ENCODE measurements at regions not wholly inside any gene's neighbourhood (a gene's known extent, or its start where the extent isn't known, plus 50 kb on each side); places are given as distances from the start of the nearest gene placed in this dataset.

DNA sequence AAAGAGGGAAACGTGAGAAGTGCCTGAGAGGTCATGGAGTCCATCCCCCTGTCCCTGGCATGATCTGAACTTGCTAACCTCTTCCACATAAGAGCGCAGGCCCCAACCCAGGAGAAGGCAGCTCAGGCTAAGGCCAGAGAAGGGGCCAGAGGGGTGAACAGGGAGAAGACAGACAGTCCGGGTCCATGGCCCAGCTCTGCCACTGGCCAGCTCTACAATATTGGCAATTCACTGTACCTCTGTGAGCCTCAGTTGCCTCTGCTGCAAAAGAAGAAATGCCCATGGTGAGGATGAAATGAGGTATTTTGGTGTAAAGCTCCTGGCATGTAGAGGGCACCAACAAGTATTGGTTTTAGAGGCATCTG lies 72.3 kb downstream of the CAMK2N1 start:
- no peak for DNase-seq (ENCODE audit: low spot score)
- no peak overlapping the region for H3K4me3 ChIP-seq
- no peaks in the 10 kb centered on the region for H3K36me3 ChIP-seq
- H3K27ac ChIP-seq, result no peak overlapping the region
- TF ChIP-seq, protein P1, sequence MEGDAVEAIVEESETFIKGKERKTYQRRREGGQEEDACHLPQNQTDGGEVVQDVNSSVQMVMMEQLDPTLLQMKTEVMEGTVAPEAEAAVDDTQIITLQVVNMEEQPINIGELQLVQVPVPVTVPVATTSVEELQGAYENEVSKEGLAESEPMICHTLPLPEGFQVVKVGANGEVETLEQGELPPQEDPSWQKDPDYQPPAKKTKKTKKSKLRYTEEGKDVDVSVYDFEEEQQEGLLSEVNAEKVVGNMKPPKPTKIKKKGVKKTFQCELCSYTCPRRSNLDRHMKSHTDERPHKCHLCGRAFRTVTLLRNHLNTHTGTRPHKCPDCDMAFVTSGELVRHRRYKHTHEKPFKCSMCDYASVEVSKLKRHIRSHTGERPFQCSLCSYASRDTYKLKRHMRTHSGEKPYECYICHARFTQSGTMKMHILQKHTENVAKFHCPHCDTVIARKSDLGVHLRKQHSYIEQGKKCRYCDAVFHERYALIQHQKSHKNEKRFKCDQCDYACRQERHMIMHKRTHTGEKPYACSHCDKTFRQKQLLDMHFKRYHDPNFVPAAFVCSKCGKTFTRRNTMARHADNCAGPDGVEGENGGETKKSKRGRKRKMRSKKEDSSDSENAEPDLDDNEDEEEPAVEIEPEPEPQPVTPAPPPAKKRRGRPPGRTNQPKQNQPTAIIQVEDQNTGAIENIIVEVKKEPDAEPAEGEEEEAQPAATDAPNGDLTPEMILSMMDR (IDR thresholded peaks at IDR 0.05), result no peak
- no peaks in the 10 kb centered on the region for H3K9me3 ChIP-seq
- no peaks in the 10 kb centered on the region for H3K4me1 ChIP-seq
- H3K27me3 ChIP-seq, result no peaks in the 10 kb centered on the region

- H3K4me3 ChIP-seq, result no peak overlapping the region
- H3K9me3 ChIP-seq, result no peaks in the 10 kb centered on the region
- no peak for DNase-seq (ENCODE audit: low spot score)
- H3K36me3 ChIP-seq, result no peaks in the 10 kb centered on the region
- H3K27me3 ChIP-seq, result no peaks in the 10 kb centered on the region
- no peaks in the 10 kb centered on the region for H3K4me1 ChIP-seq
- H3K27ac ChIP-seq, result no peak overlapping the region
- TF ChIP-seq, protein P1 (IDR thresholded peaks at IDR 0.05), result no peak
Measured at GRCh38 chr1:20413136-20413775, 72.8 kb downstream of the CAMK2N1 start.

- Histone ChIP-seq H3K36me3 (no peaks in the 10 kb centered on the region), H3K27me3 (no peaks in the 10 kb centered on the region), H3K9me3 (no peaks in the 10 kb centered on the region), H3K4me1 (no peaks in the 10 kb centered on the region), H3K27ac (no peak overlapping the region), H3K4me3 (no peak overlapping the region)
- no peak for DNase-seq (ENCODE audit: low spot score)
- TF ChIP-seq, protein P1 (IDR thresholded peaks at IDR 0.05), result no peak
Measured at GRCh38 chr1:20411196-20411980, 74.6 kb downstream of the CAMK2N1 start.

DNA sequence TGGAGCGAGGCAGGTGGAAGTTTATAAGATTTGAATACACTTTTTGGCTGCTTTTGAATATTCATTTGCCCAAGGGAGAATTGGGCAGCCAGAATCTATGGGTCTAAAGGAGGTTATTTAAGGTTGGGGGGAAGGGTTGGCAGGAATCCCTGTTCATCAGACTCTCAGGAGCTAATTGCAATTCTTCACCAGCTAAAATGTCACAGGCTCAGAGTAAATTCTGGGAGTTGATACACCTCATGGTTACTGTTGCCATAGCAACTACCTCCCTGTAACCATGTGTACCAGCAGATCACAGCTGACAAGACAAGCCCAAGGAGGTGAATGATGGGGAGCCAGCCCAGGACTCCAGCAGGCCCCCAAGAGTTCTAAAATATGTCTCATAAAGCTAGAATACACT lies 75.5 kb downstream of the CAMK2N1 start:
- H3K27me3 ChIP-seq, result no peaks in the 10 kb centered on the region
- DNase-seq (ENCODE audit: low spot score), result no peak
- TF ChIP-seq, protein P1 (IDR thresholded peaks at IDR 0.05), result no peak
- no peaks in the 10 kb centered on the region for H3K4me1 ChIP-seq
- no peak overlapping the region for H3K4me3 ChIP-seq
- H3K36me3 ChIP-seq, result no peaks in the 10 kb centered on the region
- no peaks in the 10 kb centered on the region for H3K9me3 ChIP-seq
- no peak overlapping the region for H3K27ac ChIP-seq

GRCh38 chr1:20409971-20410370 lies 76.0 kb downstream of the CAMK2N1 start:
- Histone ChIP-seq H3K9me3 (no peaks in the 10 kb centered on the region), H3K27me3 (no peaks in the 10 kb centered on the region), H3K36me3 (no peaks in the 10 kb centered on the region), H3K4me3 (no peak overlapping the region), H3K4me1 (no peaks in the 10 kb centered on the region), H3K27ac (no peak overlapping the region)
- TF ChIP-seq, protein P1 (IDR thresholded peaks at IDR 0.05), result no peak
- DNase-seq (ENCODE audit: low spot score), result no peak

Data from right atrium auricular region (tissue), 2 donors.